ENCODE measurements at regions not wholly inside any gene's neighbourhood (a gene's known extent, or its start where the extent isn't known, plus 50 kb on each side); places are given as distances from the start of the nearest gene placed in this dataset.
"Not testable (repeated sequence)": the region's sequence is repeated elsewhere in the genome, so short reads cannot be mapped to it uniquely, and the experiment has no call there.

DNA sequence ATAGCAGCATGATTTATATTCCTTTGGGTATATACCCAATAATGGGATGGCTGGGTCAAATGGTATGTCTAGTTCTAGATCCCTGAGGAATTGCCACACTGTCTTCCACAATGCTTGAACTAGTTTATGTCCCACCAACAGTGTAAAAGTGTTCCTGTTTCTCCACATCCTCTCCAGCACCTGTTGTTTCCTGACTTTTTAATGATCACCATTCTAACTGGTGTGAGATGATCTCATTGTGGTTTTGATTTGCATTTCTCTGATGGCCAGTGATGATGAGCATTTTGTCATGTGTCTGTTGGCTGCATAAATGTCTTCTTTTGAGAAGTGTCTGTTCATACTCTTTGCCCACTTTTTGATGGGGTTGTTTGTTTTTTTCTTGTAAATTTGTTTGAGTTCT, 54.0 kb upstream of the GPR89A start:
- H3K27ac ChIP-seq; H3K9me3 ChIP-seq; H3K4me1 ChIP-seq (ENCODE audit: control insufficient read depth in 1 of 2, insufficient read depth in 1 of 2, low read depth in 1 of 2, low read length in 1 of 2); H3K36me3 ChIP-seq; H3K4me3 ChIP-seq (ENCODE audit: low read depth in 1 of 2, low read length in 1 of 2): not testable (repeated sequence)
- peaks cover 16% of the 10 kb centered on the region for H3K27me3 ChIP-seq

DNA sequence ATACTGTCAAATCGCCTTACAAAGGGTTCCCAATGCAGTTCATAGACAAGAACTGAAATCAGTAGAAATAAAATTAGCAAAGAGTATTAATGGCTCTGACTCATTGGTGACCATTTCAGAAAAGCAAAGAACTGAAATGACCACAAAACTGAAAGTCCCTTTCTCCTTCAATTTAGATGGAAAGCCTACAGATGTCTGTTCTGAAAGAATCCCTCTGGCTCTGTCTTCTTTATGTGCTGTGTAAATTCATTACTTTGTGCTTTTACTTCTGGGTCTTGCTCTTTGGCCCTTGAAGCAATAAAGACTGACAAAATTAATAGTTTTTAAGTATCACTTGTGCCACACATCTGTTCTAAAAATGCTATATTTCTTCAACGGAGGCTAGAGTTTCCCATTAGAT, 62.7 kb upstream of the GPR89A start:
- TF ChIP-seq, protein P1, sequence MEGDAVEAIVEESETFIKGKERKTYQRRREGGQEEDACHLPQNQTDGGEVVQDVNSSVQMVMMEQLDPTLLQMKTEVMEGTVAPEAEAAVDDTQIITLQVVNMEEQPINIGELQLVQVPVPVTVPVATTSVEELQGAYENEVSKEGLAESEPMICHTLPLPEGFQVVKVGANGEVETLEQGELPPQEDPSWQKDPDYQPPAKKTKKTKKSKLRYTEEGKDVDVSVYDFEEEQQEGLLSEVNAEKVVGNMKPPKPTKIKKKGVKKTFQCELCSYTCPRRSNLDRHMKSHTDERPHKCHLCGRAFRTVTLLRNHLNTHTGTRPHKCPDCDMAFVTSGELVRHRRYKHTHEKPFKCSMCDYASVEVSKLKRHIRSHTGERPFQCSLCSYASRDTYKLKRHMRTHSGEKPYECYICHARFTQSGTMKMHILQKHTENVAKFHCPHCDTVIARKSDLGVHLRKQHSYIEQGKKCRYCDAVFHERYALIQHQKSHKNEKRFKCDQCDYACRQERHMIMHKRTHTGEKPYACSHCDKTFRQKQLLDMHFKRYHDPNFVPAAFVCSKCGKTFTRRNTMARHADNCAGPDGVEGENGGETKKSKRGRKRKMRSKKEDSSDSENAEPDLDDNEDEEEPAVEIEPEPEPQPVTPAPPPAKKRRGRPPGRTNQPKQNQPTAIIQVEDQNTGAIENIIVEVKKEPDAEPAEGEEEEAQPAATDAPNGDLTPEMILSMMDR (IDR thresholded peaks at IDR 0.05), result no peak
- Histone ChIP-seq H3K4me1 (ENCODE audit: control insufficient read depth in 1 of 2, insufficient read depth in 1 of 2, low read depth in 1 of 2, low read length in 1 of 2) (no peaks in the 10 kb centered on the region), H3K9me3 (no peaks in the 10 kb centered on the region), H3K27me3 (peaks cover 62% of the 10 kb centered on the region), H3K36me3 (no peaks in the 10 kb centered on the region), H3K27ac (no peak overlapping the region), H3K4me3 (ENCODE audit: low read depth in 1 of 2, low read length in 1 of 2) (no peak overlapping the region)

DNA sequence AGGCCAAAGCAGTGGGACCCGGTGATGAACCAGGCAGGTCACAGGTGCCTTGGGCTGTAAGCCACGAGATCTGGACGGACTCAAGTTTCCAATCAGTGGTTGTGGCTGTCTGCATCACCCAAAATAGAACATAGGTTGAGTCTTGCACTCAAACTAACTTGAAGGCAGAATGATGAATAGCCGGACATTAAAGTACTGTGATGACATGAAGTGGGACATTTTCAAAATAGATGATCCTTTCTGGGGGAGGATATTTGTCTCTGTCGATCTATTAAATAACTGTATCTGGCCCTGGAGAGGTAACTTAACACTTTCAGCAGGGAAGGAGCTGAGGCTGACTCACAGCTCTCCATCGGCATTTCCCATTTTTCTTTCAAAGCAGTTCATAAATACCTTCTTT, 66.1 kb upstream of the GPR89A start:
- H3K4me1 ChIP-seq (ENCODE audit: control insufficient read depth in 1 of 2, insufficient read depth in 1 of 2, low read depth in 1 of 2, low read length in 1 of 2); H3K27ac ChIP-seq; H3K9me3 ChIP-seq; H3K4me3 ChIP-seq (ENCODE audit: low read depth in 1 of 2, low read length in 1 of 2); H3K36me3 ChIP-seq: not testable (repeated sequence)
- H3K27me3 ChIP-seq, result peaks cover 77% of the 10 kb centered on the region

DNA sequence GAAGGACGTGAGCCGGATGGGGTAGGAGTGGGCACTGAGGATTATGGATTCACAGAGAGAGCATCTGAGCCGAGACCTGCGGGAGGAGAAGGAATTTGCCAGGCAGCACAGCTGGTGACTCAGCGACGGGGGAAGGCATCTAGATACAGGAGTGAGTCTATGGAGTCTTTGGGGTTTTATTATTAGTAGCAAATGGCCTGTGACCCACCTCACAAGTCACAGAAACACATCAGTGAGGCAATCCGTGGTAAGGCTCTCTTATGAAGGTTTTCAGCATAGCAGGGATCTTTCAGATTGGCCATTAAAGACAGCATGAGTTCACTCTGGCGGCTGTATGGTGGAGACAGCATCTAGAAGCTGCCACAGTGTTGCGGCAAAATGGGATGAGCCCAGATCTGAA, 66.5 kb upstream of the GPR89A start:
- H3K36me3 ChIP-seq; H3K27ac ChIP-seq; H3K4me1 ChIP-seq (ENCODE audit: control insufficient read depth in 1 of 2, insufficient read depth in 1 of 2, low read depth in 1 of 2, low read length in 1 of 2); H3K9me3 ChIP-seq; H3K4me3 ChIP-seq (ENCODE audit: low read depth in 1 of 2, low read length in 1 of 2): not testable (repeated sequence)
- peaks cover 80% of the 10 kb centered on the region for H3K27me3 ChIP-seq

DNA sequence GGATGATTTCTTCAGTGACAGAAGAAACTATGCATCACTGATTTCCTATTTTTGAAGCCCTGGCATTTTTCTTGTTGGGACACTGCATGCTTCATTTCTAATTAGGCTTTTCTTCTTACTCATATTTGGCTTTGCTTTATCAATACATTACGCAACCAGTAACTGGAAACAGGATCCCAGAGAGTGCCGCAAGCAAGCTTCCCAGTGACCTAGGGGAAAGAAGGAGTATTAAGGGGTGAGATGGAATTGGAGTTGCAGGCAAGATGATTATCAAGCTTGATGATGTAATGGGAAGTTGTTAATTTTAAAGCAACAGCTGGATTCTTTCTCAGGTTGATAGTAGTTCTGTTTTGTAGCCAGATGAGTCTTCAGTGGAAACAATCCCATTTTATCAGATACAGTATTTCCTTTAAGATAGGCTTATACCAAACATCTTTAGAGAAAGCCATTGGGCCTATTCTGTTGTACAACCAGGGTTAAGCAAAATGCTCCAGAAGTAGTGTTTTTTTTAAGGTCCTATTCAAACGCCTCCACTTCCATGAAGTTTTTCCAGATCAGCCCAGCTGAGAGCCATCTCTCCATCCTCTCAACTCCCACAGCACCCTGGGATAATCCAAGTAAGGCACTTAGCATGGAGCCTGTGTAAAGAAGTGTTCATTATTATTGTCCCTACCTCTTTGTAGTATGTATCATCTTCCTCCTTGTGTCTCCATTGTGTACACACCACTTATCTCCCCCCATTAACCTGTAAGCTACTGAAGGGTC, 69.5 kb upstream of the GPR89A start:
- not testable (repeated sequence) for H3K4me3 ChIP-seq (ENCODE audit: low read depth in 1 of 2, low read length in 1 of 2); H3K36me3 ChIP-seq; H3K27ac ChIP-seq; H3K9me3 ChIP-seq; H3K4me1 ChIP-seq (ENCODE audit: control insufficient read depth in 1 of 2, insufficient read depth in 1 of 2, low read depth in 1 of 2, low read length in 1 of 2)
- peaks cover 80% of the 10 kb centered on the region for H3K27me3 ChIP-seq

DNA sequence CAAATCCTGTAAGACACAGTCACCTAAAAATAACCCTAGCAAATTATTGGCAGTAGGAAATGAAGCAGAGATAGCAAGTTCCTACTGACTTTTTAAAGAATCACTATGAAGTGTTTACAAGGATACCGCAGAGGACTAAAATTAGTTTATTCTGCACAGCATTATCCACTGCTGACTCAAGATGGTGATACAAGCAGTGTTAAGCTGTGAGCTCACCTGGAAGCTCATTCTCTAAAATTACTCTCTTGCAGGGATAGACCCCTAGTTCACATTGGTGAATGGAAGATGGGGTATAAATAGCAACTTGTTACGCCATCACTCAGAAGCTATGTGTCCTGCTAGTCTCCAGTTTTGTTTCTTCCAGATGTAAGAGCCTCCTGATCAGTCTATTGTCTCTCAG, 70.8 kb upstream of the GPR89A start:
- H3K27ac ChIP-seq; H3K36me3 ChIP-seq; H3K4me3 ChIP-seq (ENCODE audit: low read depth in 1 of 2, low read length in 1 of 2): not testable (repeated sequence)

DNA sequence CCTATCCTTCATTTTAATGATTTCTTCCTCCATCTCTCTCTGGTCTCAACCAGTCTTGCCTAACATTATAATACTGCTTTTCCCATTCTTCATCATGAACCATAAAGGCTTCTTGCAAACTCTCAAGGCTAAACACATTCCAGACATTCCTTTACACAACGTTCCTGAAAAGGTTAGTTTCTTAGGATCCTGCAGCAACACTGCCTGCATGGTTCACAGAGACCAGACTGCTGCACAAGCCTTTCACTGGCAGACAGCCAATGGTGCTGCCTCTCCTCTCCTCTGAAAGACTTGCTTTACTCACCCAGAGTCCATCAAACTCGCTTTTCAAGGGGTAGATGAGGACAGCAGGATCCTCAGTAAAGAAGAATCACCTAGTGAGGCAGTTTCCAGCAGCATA, 72.3 kb upstream of the GPR89A start:
- H3K4me1 ChIP-seq (ENCODE audit: control insufficient read depth in 1 of 2, insufficient read depth in 1 of 2, low read depth in 1 of 2, low read length in 1 of 2); H3K4me3 ChIP-seq (ENCODE audit: low read depth in 1 of 2, low read length in 1 of 2); H3K27ac ChIP-seq; H3K36me3 ChIP-seq; H3K9me3 ChIP-seq: not testable (repeated sequence)
- H3K27me3 ChIP-seq, result peaks cover 60% of the 10 kb centered on the region

More for the DNA sequence above, 70.8 kb upstream of the GPR89A start:
- H3K4me1 ChIP-seq (ENCODE audit: control insufficient read depth in 1 of 2, insufficient read depth in 1 of 2, low read depth in 1 of 2, low read length in 1 of 2); H3K9me3 ChIP-seq: not testable (repeated sequence)
- H3K27me3 ChIP-seq, result peaks cover 70% of the 10 kb centered on the region

DNA sequence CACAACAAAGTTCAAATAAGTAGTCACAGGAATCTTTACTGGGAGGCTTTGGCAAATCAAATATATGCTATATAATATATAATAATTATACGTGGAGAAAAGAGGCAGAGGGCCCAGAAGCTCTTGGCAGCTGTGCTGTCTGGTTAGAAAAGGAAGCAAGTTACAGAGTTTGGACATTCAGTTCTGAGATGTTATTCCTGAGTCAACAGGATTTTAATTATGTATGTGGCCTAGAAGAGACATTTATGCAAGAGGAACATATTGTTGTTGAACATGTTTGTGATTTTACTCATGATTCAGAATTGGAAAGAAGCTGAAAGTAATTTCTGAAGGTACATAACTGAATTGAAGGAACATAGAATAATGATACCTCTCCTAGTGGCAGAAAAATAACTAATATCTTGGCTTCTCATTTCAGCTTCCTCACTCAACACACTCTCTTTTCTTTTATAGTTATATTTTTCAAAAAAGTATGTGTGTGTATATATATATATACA, 79.7 kb upstream of the GPR89A start:
- H3K4me3 ChIP-seq (ENCODE audit: low read depth in 1 of 2, low read length in 1 of 2); H3K4me1 ChIP-seq (ENCODE audit: control insufficient read depth in 1 of 2, insufficient read depth in 1 of 2, low read depth in 1 of 2, low read length in 1 of 2); H3K36me3 ChIP-seq; H3K9me3 ChIP-seq; H3K27ac ChIP-seq: not testable (repeated sequence)
- H3K27me3 ChIP-seq, result peaks cover 40% of the 10 kb centered on the region

DNA sequence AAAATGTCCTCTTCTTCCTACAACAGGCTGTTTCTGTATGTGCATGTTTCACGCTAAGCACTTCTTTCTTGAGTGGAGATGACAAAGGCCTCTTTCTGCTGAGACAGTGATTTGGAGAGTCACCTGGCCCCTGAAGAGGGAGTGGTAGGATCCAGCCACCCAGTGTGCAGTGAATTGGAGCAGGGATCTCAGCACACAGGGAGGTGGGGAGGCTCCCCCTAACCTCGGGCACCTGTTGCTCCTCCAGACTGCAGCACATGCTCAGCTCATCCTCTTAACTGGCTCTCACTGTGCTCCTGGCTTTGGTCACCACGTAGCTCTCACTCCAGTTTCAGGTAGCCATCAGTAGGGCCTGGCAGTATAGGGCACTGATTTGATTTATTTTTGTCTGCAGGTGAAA, 87.6 kb upstream of the GPR89A start:
- not testable (repeated sequence) for H3K4me3 ChIP-seq (ENCODE audit: low read depth in 1 of 2, low read length in 1 of 2); H3K9me3 ChIP-seq; H3K36me3 ChIP-seq; H3K4me1 ChIP-seq (ENCODE audit: control insufficient read depth in 1 of 2, insufficient read depth in 1 of 2, low read depth in 1 of 2, low read length in 1 of 2); H3K27ac ChIP-seq
- H3K27me3 ChIP-seq, result peaks cover 19% of the 10 kb centered on the region

DNA sequence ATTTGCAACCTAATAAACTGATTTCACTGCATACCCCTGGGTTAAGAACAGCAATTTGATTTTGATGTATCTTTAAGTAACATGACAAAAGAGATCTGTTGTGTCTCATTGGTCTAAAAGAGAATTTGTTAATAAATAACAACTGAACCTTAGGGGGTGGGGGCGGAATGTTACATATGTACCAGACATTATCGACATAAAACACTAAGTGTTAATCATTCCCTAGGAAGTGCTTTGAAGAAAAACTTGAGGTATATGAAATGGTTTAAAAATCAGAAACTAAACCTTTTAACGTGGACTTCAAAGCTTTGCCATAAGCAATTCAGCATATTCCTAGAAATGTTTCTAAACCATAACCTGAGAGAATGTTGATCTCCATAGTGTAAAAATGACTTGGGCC, 88.5 kb upstream of the GPR89A start:
- not testable (repeated sequence) for H3K4me3 ChIP-seq (ENCODE audit: low read depth in 1 of 2, low read length in 1 of 2); H3K9me3 ChIP-seq; H3K4me1 ChIP-seq (ENCODE audit: control insufficient read depth in 1 of 2, insufficient read depth in 1 of 2, low read depth in 1 of 2, low read length in 1 of 2); H3K36me3 ChIP-seq; H3K27ac ChIP-seq
- H3K27me3 ChIP-seq, result peaks cover 15% of the 10 kb centered on the region

DNA sequence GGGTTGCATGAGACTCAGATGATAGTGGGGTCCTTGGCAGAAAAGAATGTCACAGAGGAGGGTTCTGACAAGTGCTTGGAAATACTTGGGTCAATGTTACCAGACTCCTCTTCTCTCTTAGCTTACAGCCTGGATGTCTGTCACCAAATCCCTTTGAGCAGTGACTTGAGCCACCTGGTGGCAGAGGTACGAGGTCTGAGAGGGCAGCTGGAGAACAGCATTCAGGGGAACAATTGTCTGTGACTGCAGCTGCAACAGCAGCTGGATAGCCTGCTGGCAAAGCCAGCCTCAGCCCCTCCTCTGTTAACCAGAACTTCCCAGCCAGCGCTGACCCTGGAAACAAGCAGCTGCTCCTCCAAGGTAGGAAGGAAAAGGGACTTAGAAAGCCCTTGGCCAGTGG, 87.6 kb upstream of the NBPF20 start:
- not testable (repeated sequence) for H3K4me1 ChIP-seq (ENCODE audit: control insufficient read depth in 1 of 2, insufficient read depth in 1 of 2, low read depth in 1 of 2, low read length in 1 of 2); H3K27ac ChIP-seq; H3K36me3 ChIP-seq; H3K4me3 ChIP-seq (ENCODE audit: low read depth in 1 of 2, low read length in 1 of 2); H3K9me3 ChIP-seq; H3K27me3 ChIP-seq

DNA sequence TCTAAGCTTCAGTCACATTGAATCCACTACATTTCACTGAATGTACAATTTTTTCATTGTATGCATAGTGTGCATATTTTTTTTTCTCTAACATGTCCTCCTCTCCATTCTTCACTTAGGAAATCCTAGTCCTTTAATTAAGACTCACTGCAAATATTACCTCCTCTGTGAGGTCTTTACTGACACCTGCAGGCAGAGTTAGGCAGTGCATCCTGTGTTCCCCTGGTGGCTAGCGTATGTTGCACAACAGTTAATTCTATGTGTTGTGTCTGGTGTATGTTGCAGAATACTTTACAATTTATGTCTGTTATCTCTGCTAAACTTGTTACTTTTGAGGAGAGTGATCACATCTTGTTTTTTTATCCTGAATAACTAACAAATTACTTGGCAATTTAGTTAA, 82.7 kb upstream of the NBPF20 start:
- H3K4me3 ChIP-seq (ENCODE audit: low read depth in 1 of 2, low read length in 1 of 2); H3K9me3 ChIP-seq; H3K36me3 ChIP-seq; H3K4me1 ChIP-seq (ENCODE audit: control insufficient read depth in 1 of 2, insufficient read depth in 1 of 2, low read depth in 1 of 2, low read length in 1 of 2); H3K27me3 ChIP-seq; H3K27ac ChIP-seq: not testable (repeated sequence)

All from neutrophil (primary cell).